GM23338 (cell line): ENCODE measurements at regions not wholly inside any gene's neighbourhood (a gene's known extent, or its start where the extent isn't known, plus 50 kb on each side); places are given as distances from the start of the nearest gene placed in this dataset.

Experiments used
- ATAC-seq: fragments of 200-7000 bp; cut with Tn5 transposase; 3 replicates; pipeline ENCODE4 v1.9.1; 2020
- DNase-seq: peaks from one replicate; pipeline ENCODE4 v3.0.0-alpha.2; 2015; ENCODE audit warnings: low spot score
- H2AFZ ChIP-seq: fragments of 200-600 bp; sonication (generic); 2 replicates; pipeline ENCODE4 v1.8.0; 2016; ENCODE audit warnings: antibody characterized with exemption, mild to moderate bottlenecking, moderate library complexity
- H3F3A ChIP-seq: fragments of 200-600 bp; sonication (generic); replicated peaks from 2 replicates; pipeline ENCODE4 v1.8.0; 2017; ENCODE audit warnings: antibody characterized with exemption, mixed run types, low read depth
- H3K27ac ChIP-seq: fragments of 200-600 bp; sonication (generic); 2 replicates; pipeline ENCODE4 v1.6.1; 2016; ENCODE audit warnings: low read depth
- H3K27me3 ChIP-seq: fragments of 200-600 bp; sonication (generic); 2 replicates; pipeline ENCODE4 v1.8.0; 2016; ENCODE audit warnings: mild to moderate bottlenecking, mixed run types, moderate library complexity; ENCODE audit not compliant: insufficient read depth
- H3K36me3 ChIP-seq: fragments of 200-600 bp; sonication (generic); 2 replicates; pipeline ENCODE4 v1.8.0; 2016; ENCODE audit warnings: mild to moderate bottlenecking; ENCODE audit not compliant: insufficient read depth
- H3K4me1 ChIP-seq: fragments of 200-600 bp; sonication (generic); 2 replicates; pipeline ENCODE4 v1.8.0; 2016; ENCODE audit warnings: mild to moderate bottlenecking, moderate library complexity; ENCODE audit not compliant: insufficient read depth
- H3K4me2 ChIP-seq: fragments of 200-600 bp; sonication (generic); 2 replicates; pipeline ENCODE4 v1.7.1; 2017; ENCODE audit warnings: mixed run types
- H3K4me3 ChIP-seq: fragments of 200-600 bp; sonication (generic); 2 replicates; pipeline ENCODE4 v1.6.1; 2016; ENCODE audit warnings: mixed run types
- H3K79me2 ChIP-seq: fragments of 200-600 bp; sonication (generic); replicated peaks from 2 replicates; pipeline ENCODE4 v1.8.0; 2017; ENCODE audit warnings: mild to moderate bottlenecking; ENCODE audit not compliant: insufficient read depth
- H3K9me2 ChIP-seq: fragments of 200-600 bp; sonication (generic); 2 replicates; pipeline ENCODE4 v1.8.0; 2017; ENCODE audit not compliant: insufficient read depth
- H4K20me1 ChIP-seq: fragments of 200-600 bp; sonication (generic); replicated peaks from 2 replicates; pipeline ENCODE4 v1.8.0; 2017; ENCODE audit warnings: mild to moderate bottlenecking; ENCODE audit not compliant: insufficient read depth
- H3K27ac Mint-ChIP-seq: 2 replicates; pipeline ENCODE4 v1.8.0; 2020; ENCODE audit warnings: inconsistent platforms, mild to moderate bottlenecking, moderate library complexity, mixed read lengths
- H3K27me3 Mint-ChIP-seq: 3 replicates; pipeline ENCODE4 v1.8.0; 2022; ENCODE audit warnings: low read depth, mild to moderate bottlenecking, moderate library complexity, mixed read lengths, inconsistent platforms; ENCODE audit not compliant: insufficient read depth, poor library complexity
- H3K36me3 Mint-ChIP-seq: 3 replicates; pipeline ENCODE4 v1.8.0; 2021; ENCODE audit warnings: low read depth, mild to moderate bottlenecking, inconsistent platforms, moderate library complexity, mixed read lengths
- H3K4me1 Mint-ChIP-seq: 3 replicates; pipeline ENCODE4 v1.8.0; 2020; ENCODE audit warnings: mild to moderate bottlenecking, inconsistent platforms, mixed read lengths
- H3K4me3 Mint-ChIP-seq: 3 replicates; pipeline ENCODE4 v1.8.0; 2021; ENCODE audit warnings: moderate library complexity, mild to moderate bottlenecking, inconsistent platforms, mixed read lengths
- H3K9me3 Mint-ChIP-seq: 3 replicates; pipeline ENCODE4 v1.8.0; 2020; ENCODE audit warnings: moderate library complexity, mild to moderate bottlenecking, inconsistent platforms, mixed read lengths
- CREB1 ChIP-seq: fragments of 250-450 bp; sonication (Bioruptor Pico); IDR thresholded peaks from 2 replicates; pipeline ENCODE4 v1.5.0; 2020; ENCODE audit warnings: low read depth, mild to moderate bottlenecking, moderate library complexity
- EZH2 ChIP-seq: fragments of 200-600 bp; sonication (generic); IDR thresholded peaks from one replicate; pipeline ENCODE4 v1.8.0; 2017; ENCODE audit warnings: antibody characterized with exemption, mild to moderate bottlenecking, low read depth; ENCODE audit not compliant: unreplicated experiment
- EZH2phosphoT487 ChIP-seq: fragments of 200-600 bp; sonication (generic); IDR thresholded peaks from one replicate; pipeline ENCODE4 v1.8.1; 2018; ENCODE audit warnings: antibody characterized with exemption; ENCODE audit not compliant: unreplicated experiment
- ZNF331 ChIP-seq: fragments of 250-450 bp; sonication (Bioruptor Pico); IDR thresholded peaks from 2 replicates; pipeline ENCODE4 v1.5.0; 2020; ENCODE audit warnings: low read depth, mild to moderate bottlenecking, moderate library complexity
- TF ChIP-seq, protein P1 (sequence below): fragments of 250-450 bp; sonication (Bioruptor Pico); IDR thresholded peaks from 2 replicates; pipeline ENCODE4 v1.5.0; 2020; ENCODE audit warnings: mild to moderate bottlenecking, moderate library complexity
- TF ChIP-seq, protein P2 (sequence below): IDR thresholded peaks from one replicate; pipeline ENCODE4 v1.6.1; 2018; ENCODE audit warnings: antibody characterized with exemption; ENCODE audit not compliant: unreplicated experiment
- TF ChIP-seq, protein P3 (sequence below): IDR thresholded peaks from 2 replicates; pipeline ENCODE4 v1.6.1; 2016; ENCODE audit warnings: antibody characterized with exemption

DNA sequence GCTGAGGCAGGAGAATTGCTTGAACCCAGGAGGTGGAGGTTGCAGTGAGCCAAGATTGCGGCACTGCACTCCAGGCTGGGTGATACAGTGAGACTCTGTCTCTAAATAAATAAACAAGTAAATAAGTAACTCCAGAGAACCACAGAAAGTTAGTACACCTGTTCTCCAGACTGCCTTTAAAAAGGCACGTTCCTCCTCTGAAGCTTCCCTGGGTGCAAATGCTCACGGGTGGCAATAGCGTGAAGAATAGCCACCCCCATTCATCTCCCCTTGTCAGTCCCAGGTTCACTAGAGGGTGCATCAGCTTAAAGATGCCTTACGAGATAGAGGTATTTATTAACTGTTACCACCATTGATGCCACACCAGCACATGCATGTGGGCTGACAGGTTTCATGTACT, 64.3 kb upstream of the RTN4 start:
- no peaks in the 10 kb centered on the region for H3K9me2 ChIP-seq
- H3K36me3 ChIP-seq = no peaks in the 10 kb centered on the region
- TF ChIP-seq CREB1 (CRISPR knock-in tag) = no peak
- no peak for TF ChIP-seq EZH2phosphoT487
- no peak for TF ChIP-seq ZNF331
- TF ChIP-seq, protein P1, sequence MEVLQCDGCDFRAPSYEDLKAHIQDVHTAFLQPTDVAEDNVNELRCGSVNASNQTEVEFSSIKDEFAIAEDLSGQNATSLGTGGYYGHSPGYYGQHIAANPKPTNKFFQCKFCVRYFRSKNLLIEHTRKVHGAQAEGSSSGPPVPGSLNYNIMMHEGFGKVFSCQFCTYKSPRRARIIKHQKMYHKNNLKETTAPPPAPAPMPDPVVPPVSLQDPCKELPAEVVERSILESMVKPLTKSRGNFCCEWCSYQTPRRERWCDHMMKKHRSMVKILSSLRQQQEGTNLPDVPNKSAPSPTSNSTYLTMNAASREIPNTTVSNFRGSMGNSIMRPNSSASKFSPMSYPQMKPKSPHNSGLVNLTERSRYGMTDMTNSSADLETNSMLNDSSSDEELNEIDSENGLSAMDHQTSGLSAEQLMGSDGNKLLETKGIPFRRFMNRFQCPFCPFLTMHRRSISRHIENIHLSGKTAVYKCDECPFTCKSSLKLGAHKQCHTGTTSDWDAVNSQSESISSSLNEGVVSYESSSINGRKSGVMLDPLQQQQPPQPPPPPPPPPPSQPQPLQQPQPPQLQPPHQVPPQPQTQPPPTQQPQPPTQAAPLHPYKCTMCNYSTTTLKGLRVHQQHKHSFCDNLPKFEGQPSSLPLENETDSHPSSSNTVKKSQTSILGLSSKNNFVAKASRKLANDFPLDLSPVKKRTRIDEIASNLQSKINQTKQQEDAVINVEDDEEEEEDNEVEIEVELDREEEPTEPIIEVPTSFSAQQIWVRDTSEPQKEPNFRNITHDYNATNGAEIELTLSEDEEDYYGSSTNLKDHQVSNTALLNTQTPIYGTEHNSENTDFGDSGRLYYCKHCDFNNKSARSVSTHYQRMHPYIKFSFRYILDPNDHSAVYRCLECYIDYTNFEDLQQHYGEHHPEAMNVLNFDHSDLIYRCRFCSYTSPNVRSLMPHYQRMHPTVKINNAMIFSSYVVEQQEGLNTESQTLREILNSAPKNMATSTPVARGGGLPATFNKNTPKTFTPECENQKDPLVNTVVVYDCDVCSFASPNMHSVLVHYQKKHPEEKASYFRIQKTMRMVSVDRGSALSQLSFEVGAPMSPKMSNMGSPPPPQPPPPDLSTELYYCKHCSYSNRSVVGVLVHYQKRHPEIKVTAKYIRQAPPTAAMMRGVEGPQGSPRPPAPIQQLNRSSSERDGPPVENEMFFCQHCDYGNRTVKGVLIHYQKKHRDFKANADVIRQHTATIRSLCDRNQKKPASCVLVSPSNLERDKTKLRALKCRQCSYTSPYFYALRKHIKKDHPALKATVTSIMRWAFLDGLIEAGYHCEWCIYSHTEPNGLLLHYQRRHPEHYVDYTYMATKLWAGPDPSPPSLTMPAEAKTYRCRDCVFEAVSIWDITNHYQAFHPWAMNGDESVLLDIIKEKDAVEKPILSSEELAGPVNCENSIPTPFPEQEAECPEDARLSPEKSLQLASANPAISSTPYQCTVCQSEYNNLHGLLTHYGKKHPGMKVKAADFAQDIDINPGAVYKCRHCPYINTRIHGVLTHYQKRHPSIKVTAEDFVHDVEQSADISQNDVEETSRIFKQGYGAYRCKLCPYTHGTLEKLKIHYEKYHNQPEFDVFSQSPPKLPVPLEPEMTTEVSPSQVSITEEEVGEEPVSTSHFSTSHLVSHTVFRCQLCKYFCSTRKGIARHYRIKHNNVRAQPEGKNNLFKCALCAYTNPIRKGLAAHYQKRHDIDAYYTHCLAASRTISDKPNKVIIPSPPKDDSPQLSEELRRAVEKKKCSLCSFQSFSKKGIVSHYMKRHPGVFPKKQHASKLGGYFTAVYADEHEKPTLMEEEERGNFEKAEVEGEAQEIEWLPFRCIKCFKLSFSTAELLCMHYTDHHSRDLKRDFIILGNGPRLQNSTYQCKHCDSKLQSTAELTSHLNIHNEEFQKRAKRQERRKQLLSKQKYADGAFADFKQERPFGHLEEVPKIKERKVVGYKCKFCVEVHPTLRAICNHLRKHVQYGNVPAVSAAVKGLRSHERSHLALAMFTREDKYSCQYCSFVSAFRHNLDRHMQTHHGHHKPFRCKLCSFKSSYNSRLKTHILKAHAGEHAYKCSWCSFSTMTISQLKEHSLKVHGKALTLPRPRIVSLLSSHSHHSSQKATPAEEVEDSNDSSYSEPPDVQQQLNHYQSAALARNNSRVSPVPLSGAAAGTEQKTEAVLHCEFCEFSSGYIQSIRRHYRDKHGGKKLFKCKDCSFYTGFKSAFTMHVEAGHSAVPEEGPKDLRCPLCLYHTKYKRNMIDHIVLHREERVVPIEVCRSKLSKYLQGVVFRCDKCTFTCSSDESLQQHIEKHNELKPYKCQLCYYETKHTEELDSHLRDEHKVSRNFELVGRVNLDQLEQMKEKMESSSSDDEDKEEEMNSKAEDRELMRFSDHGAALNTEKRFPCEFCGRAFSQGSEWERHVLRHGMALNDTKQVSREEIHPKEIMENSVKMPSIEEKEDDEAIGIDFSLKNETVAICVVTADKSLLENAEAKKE (CRISPR knock-in tag) = no peak
- no peak for TF ChIP-seq EZH2
- TF ChIP-seq, protein P2, sequence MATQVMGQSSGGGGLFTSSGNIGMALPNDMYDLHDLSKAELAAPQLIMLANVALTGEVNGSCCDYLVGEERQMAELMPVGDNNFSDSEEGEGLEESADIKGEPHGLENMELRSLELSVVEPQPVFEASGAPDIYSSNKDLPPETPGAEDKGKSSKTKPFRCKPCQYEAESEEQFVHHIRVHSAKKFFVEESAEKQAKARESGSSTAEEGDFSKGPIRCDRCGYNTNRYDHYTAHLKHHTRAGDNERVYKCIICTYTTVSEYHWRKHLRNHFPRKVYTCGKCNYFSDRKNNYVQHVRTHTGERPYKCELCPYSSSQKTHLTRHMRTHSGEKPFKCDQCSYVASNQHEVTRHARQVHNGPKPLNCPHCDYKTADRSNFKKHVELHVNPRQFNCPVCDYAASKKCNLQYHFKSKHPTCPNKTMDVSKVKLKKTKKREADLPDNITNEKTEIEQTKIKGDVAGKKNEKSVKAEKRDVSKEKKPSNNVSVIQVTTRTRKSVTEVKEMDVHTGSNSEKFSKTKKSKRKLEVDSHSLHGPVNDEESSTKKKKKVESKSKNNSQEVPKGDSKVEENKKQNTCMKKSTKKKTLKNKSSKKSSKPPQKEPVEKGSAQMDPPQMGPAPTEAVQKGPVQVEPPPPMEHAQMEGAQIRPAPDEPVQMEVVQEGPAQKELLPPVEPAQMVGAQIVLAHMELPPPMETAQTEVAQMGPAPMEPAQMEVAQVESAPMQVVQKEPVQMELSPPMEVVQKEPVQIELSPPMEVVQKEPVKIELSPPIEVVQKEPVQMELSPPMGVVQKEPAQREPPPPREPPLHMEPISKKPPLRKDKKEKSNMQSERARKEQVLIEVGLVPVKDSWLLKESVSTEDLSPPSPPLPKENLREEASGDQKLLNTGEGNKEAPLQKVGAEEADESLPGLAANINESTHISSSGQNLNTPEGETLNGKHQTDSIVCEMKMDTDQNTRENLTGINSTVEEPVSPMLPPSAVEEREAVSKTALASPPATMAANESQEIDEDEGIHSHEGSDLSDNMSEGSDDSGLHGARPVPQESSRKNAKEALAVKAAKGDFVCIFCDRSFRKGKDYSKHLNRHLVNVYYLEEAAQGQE = no peak
- TF ChIP-seq, protein P3, sequence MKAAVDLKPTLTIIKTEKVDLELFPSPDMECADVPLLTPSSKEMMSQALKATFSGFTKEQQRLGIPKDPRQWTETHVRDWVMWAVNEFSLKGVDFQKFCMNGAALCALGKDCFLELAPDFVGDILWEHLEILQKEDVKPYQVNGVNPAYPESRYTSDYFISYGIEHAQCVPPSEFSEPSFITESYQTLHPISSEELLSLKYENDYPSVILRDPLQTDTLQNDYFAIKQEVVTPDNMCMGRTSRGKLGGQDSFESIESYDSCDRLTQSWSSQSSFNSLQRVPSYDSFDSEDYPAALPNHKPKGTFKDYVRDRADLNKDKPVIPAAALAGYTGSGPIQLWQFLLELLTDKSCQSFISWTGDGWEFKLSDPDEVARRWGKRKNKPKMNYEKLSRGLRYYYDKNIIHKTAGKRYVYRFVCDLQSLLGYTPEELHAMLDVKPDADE = no peak
- H3K4me3 Mint-ChIP-seq = no peak overlapping the region
- no peaks in the 10 kb centered on the region for H3K27me3 Mint-ChIP-seq
- no peaks in the 10 kb centered on the region for H3F3A ChIP-seq
- H4K20me1 ChIP-seq = no peaks in the 10 kb centered on the region
- ATAC-seq (no peak), DNase-seq (no peak)
- peaks cover 16% of the 10 kb centered on the region for H3K4me1 ChIP-seq
- H3K36me3 Mint-ChIP-seq = no peaks in the 10 kb centered on the region
- no peaks in the 10 kb centered on the region for H3K27me3 ChIP-seq
- peaks cover 20% of the 10 kb centered on the region for H3K4me1 Mint-ChIP-seq
- no peak overlapping the region for H2AFZ ChIP-seq
- no peaks in the 10 kb centered on the region for H3K79me2 ChIP-seq
- no peaks in the 10 kb centered on the region for H3K9me3 Mint-ChIP-seq
- H3K27ac Mint-ChIP-seq = no peak overlapping the region
- H3K4me3 ChIP-seq = no peak overlapping the region
- H3K4me2 ChIP-seq = no peak overlapping the region
- no peak overlapping the region for H3K27ac ChIP-seq
